Endodermal cell (in vitro differentiated cells): ENCODE measurements at regions not wholly inside any gene's neighbourhood (a gene's known extent, or its start where the extent isn't known, plus 50 kb on each side); places are given as distances from the start of the nearest gene placed in this dataset.

Experiments used
- DNase-seq: peaks from one replicate; pipeline ENCODE4 v3.0.0-alpha.2; 2017
- H3K27ac ChIP-seq: 2 replicates; pipeline ENCODE4 v1.5.1; 2013; ENCODE audit warnings: mild to moderate bottlenecking, low read depth, low read length, moderate library complexity
- H3K27me3 ChIP-seq: 2 replicates; pipeline ENCODE4 v1.6.1; 2013; ENCODE audit warnings: mild to moderate bottlenecking, low read length, moderate library complexity; ENCODE audit not compliant: insufficient read depth, control insufficient read depth, poor library complexity, severe bottlenecking
- H3K36me3 ChIP-seq: 2 replicates; pipeline ENCODE4 v1.7.0; 2013; ENCODE audit warnings: mild to moderate bottlenecking, low read length, moderate library complexity; ENCODE audit not compliant: control insufficient read depth, insufficient read depth
- H3K4me1 ChIP-seq: one replicate; pipeline ENCODE4 v1.7.0; 2013; ENCODE audit warnings: low read length; ENCODE audit not compliant: control insufficient read depth, insufficient read depth
- H3K4me3 ChIP-seq: 2 replicates; pipeline ENCODE4 v1.5.1; 2013; ENCODE audit warnings: mild to moderate bottlenecking, low read length, moderate library complexity
- H3K9ac ChIP-seq: 2 replicates; pipeline ENCODE4 v1.6.1; 2013; ENCODE audit warnings: mild to moderate bottlenecking, low read length, moderate library complexity; ENCODE audit not compliant: poor library complexity, severe bottlenecking; ENCODE audit errors: extremely low read depth
- H3K9me3 ChIP-seq: 2 replicates; pipeline ENCODE4 v1.6.1; 2013; ENCODE audit warnings: mild to moderate bottlenecking, low read length, moderate library complexity; ENCODE audit not compliant: control insufficient read depth
- H3K27ac Mint-ChIP-seq: 2 replicates; pipeline ENCODE4 v1.8.0; 2020; ENCODE audit warnings: mixed read lengths
- H3K27me3 Mint-ChIP-seq: 2 replicates; pipeline ENCODE4 v1.8.0; 2021; ENCODE audit warnings: mild to moderate bottlenecking, mixed read lengths; ENCODE audit not compliant: insufficient read depth
- H3K36me3 Mint-ChIP-seq: 2 replicates; pipeline ENCODE4 v1.8.0; 2020; ENCODE audit warnings: low read depth, mixed read lengths
- H3K4me1 Mint-ChIP-seq: 2 replicates; pipeline ENCODE4 v1.8.0; 2020; ENCODE audit warnings: mixed read lengths
- H3K4me3 Mint-ChIP-seq: 2 replicates; pipeline ENCODE4 v1.8.0; 2020; ENCODE audit warnings: mild to moderate bottlenecking, moderate library complexity, mixed read lengths
- H3K9me3 Mint-ChIP-seq: 2 replicates; pipeline ENCODE4 v1.8.0; 2020; ENCODE audit warnings: mild to moderate bottlenecking, mixed read lengths
- WGBS, 2 experiments: methylation state at CpG; one replicate each; pipeline versions ENCODE4 v1.1.5 to v1.1.7; 2013; ENCODE audit warnings: missing lambda C conversion rate in 2 of 2, mixed read lengths in 1 of 2; ENCODE audit not compliant: insufficient coverage in 1 of 2, insufficient read length in 1 of 2; 5-methylcytosine and 5-hydroxymethylcytosine counted together
- TF ChIP-seq, protein P1 (sequence below): fragments of 200-600 bp; sonication (generic); conservative IDR thresholded peaks from 2 replicates; pipeline ENCODE4 v1.5.0; 2021; ENCODE audit warnings: antibody characterized with exemption, mild to moderate bottlenecking

DNA sequence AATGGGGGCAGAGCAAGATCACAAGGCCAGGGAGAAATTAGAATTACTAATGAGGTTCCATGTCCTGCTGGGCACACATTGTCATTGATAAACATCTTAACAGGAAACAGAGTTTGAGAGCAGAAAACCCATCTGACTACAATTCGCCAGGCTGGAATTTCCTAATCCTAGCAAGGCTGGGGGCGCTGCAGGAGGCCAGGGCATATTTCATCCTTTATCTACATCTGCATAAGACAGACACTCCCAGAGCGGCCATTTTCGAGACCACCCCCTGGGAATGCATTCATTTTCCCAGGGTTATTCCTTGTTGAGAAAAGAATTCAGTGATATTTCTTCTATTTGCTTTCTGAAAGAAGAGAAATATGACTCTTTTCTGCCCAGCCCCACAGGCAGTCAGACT, 152.7 kb downstream of the SUCLG1 start:
- Histone ChIP-seq H3K36me3 (no peaks in the 10 kb centered on the region), H3K4me3 (no peak overlapping the region), H3K27ac (no peak overlapping the region), H3K9me3 (peaks cover 30% of the 10 kb centered on the region), H3K4me1 (no peaks in the 10 kb centered on the region), H3K27me3 (no peaks in the 10 kb centered on the region), H3K9ac (no peak overlapping the region)
- peak; percentile 63 for DNase-seq
- peaks cover 37% of the 10 kb centered on the region for H3K9me3 Mint-ChIP-seq
- WGBS, 2 experiments = 73 to 86% methylated on average over 1 to 4 of the region's 4 CpGs
- TF ChIP-seq, protein P1, sequence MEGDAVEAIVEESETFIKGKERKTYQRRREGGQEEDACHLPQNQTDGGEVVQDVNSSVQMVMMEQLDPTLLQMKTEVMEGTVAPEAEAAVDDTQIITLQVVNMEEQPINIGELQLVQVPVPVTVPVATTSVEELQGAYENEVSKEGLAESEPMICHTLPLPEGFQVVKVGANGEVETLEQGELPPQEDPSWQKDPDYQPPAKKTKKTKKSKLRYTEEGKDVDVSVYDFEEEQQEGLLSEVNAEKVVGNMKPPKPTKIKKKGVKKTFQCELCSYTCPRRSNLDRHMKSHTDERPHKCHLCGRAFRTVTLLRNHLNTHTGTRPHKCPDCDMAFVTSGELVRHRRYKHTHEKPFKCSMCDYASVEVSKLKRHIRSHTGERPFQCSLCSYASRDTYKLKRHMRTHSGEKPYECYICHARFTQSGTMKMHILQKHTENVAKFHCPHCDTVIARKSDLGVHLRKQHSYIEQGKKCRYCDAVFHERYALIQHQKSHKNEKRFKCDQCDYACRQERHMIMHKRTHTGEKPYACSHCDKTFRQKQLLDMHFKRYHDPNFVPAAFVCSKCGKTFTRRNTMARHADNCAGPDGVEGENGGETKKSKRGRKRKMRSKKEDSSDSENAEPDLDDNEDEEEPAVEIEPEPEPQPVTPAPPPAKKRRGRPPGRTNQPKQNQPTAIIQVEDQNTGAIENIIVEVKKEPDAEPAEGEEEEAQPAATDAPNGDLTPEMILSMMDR = no peak
- H3K36me3 Mint-ChIP-seq = peaks cover 11% of the 10 kb centered on the region
- H3K4me1 Mint-ChIP-seq = no peaks in the 10 kb centered on the region
- no peak overlapping the region for H3K4me3 Mint-ChIP-seq
- H3K27ac Mint-ChIP-seq = no peak overlapping the region
- H3K27me3 Mint-ChIP-seq = no peaks in the 10 kb centered on the region

GRCh38 chr2:84302513-84303412, 156.3 kb downstream of the SUCLG1 start:
- 72 to 94% methylated on average over 2 to 3 of the region's 3 CpGs for WGBS, 2 experiments

GRCh38 chr2:84301717-84302116, 157.4 kb downstream of the SUCLG1 start:
- H3K4me3 ChIP-seq = no peak overlapping the region
- Mint-ChIP-seq H3K27ac (no peak overlapping the region), H3K27me3 (no peaks in the 10 kb centered on the region), H3K36me3 (peaks cover 10% of the 10 kb centered on the region), H3K9me3 (peaks cover 24% of the 10 kb centered on the region), H3K4me3 (no peak overlapping the region), H3K4me1 (no peaks in the 10 kb centered on the region)
- 95 to 100% methylated on average over 6 of the region's 6 CpGs for WGBS, 2 experiments
- no peak for DNase-seq
- peaks cover 18% of the 10 kb centered on the region for H3K9me3 ChIP-seq
- H3K36me3 ChIP-seq = no peaks in the 10 kb centered on the region
- H3K27me3 ChIP-seq = no peaks in the 10 kb centered on the region
- TF ChIP-seq, protein P1 = peak; percentile 31
- no peak overlapping the region for H3K9ac ChIP-seq
- no peaks in the 10 kb centered on the region for H3K4me1 ChIP-seq
- no peak overlapping the region for H3K27ac ChIP-seq

More at GRCh38 chr2:84302513-84303412, 156.3 kb downstream of the SUCLG1 start:
- Mint-ChIP-seq H3K9me3 (peaks cover 34% of the 10 kb centered on the region), H3K4me1 (no peaks in the 10 kb centered on the region), H3K27me3 (no peaks in the 10 kb centered on the region), H3K27ac (no peak overlapping the region), H3K36me3 (peaks cover 11% of the 10 kb centered on the region), H3K4me3 (no peak overlapping the region)
- no peaks in the 10 kb centered on the region for H3K4me1 ChIP-seq
- no peak overlapping the region for H3K4me3 ChIP-seq
- no peak overlapping the region for H3K9ac ChIP-seq
- DNase-seq = peak; percentile 82
- H3K9me3 ChIP-seq = peaks cover 29% of the 10 kb centered on the region
- no peaks in the 10 kb centered on the region for H3K36me3 ChIP-seq
- TF ChIP-seq, protein P1 = peak; percentile 94
- H3K27me3 ChIP-seq = no peaks in the 10 kb centered on the region
- H3K27ac ChIP-seq = no peak overlapping the region
